Vagina (tissue), 2 donors: ENCODE measurements at regions not wholly inside any gene's neighbourhood (a gene's known extent, or its start where the extent isn't known, plus 50 kb on each side); places are given as distances from the start of the nearest gene placed in this dataset.

Experiments used
- POLR2A ChIP-seq, 2 donors: fragments of 450-650 bp; IDR thresholded peaks; one replicate each; pipeline ENCODE4 v1.6.1; 2017; ENCODE audit warnings: antibody characterized with exemption in 2 of 2, mild to moderate bottlenecking in 2 of 2, moderate library complexity in 2 of 2
- POLR2AphosphoS5 ChIP-seq, 2 donors: sonication (generic); formaldehyde crosslinking; IDR thresholded peaks; one replicate each; pipeline ENCODE4 v1.9.0; 2017; ENCODE audit warnings: antibody characterized with exemption in 2 of 2, mild to moderate bottlenecking in 2 of 2, low read depth in 1 of 2; ENCODE audit not compliant: insufficient read depth in 1 of 2
- TF ChIP-seq, protein P1 (sequence below), 3 experiments: fragments of 450-650 bp in 2 of 3; fragments of 200-600 bp in 1 of 3; sonication (generic) in 1 of 3; IDR thresholded peaks; one replicate each; pipeline ENCODE4 v1.5.1; 2017 to 2019; ENCODE audit warnings: antibody characterized with exemption in 3 of 3, mild to moderate bottlenecking in 2 of 3, moderate library complexity in 2 of 3

GRCh38 chr4:44916411-44916810 lies 190.1 kb upstream of the GNPDA2 start:
- TF ChIP-seq, protein P1, sequence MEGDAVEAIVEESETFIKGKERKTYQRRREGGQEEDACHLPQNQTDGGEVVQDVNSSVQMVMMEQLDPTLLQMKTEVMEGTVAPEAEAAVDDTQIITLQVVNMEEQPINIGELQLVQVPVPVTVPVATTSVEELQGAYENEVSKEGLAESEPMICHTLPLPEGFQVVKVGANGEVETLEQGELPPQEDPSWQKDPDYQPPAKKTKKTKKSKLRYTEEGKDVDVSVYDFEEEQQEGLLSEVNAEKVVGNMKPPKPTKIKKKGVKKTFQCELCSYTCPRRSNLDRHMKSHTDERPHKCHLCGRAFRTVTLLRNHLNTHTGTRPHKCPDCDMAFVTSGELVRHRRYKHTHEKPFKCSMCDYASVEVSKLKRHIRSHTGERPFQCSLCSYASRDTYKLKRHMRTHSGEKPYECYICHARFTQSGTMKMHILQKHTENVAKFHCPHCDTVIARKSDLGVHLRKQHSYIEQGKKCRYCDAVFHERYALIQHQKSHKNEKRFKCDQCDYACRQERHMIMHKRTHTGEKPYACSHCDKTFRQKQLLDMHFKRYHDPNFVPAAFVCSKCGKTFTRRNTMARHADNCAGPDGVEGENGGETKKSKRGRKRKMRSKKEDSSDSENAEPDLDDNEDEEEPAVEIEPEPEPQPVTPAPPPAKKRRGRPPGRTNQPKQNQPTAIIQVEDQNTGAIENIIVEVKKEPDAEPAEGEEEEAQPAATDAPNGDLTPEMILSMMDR (IDR thresholded peaks at IDR 0.05): no peak
- no peak for TF ChIP-seq POLR2A (IDR thresholded peaks at IDR 0.05)
- TF ChIP-seq POLR2AphosphoS5 (IDR thresholded peaks at IDR 0.05; ENCODE audit: insufficient read depth in 1 of 2, low read depth in 1 of 2): no peak
